GM19438 (cell line): ENCODE measurements at regions not wholly inside any gene's neighbourhood (a gene's known extent, or its start where the extent isn't known, plus 50 kb on each side); places are given as distances from the start of the nearest gene placed in this dataset.
"Not testable (repeated sequence)": the region's sequence is repeated elsewhere in the genome, so short reads cannot be mapped to it uniquely, and the experiment has no call there.

Source experiments
- ATAC-seq: cut with Tn5 transposase; IDR thresholded peaks from one replicate; pipeline ENCODE4 v1.9.1; 2021; ENCODE audit warnings: low read depth; ENCODE audit not compliant: unreplicated experiment

DNA sequence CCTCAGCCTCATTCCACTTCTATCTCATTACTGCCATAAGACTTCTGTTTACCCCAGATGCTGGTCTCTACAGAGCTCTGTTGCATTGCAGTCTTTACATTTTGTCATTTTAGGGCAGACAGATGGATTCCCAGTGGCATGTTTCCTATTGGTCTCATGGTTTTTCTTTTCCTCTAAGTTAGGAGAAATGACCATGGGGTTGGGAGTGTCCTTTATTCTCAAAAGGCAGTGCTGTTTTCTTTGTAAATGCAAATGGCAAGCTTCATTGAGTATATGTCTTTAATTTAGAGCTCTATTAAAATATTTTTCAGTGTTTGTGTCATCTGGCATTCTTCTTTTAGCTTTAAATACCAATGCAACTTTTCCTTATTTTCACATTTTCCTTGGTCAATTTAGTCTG lies 57.0 kb downstream of the MSTN start:
- ATAC-seq: no peak

DNA sequence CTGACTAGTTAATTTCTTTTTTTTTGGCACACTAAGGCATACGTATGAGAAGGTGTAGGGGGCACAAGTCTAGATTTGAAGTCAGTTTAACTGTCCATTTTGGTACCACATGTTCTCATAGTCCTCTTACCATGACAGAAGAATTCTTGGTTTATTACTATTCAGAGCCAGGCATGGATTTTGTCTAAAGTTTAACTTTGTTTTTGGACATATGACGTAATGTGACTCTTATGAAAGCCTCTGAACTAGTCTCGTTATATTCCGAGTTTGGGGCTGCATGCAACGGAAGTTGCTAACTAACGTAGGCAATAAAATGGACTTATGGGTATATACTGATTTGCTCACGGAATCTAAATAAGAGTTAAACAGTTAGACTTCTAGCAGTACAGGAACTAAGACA lies 62.9 kb downstream of the MSTN start:
- no peak for ATAC-seq

DNA sequence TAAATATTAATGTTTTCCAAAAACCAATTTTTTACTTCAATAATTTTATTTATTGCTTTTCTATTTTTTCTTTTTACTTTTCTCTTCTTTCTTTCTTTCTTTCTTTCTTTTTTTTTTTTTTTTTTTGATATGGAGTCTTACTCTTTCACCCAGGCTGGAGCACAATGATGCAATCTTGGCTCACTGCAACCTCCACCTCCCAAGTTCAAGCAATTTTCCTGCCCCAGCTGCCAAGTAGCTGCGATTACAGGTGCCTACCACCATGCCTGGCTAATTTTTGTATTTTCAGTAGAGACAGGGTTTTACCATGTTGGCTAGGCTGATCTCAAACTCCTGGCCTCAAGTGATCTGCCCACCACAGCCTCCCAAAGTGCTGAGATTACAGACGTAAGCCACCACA lies 63.9 kb downstream of the MSTN start:
- not testable (repeated sequence) for ATAC-seq

DNA sequence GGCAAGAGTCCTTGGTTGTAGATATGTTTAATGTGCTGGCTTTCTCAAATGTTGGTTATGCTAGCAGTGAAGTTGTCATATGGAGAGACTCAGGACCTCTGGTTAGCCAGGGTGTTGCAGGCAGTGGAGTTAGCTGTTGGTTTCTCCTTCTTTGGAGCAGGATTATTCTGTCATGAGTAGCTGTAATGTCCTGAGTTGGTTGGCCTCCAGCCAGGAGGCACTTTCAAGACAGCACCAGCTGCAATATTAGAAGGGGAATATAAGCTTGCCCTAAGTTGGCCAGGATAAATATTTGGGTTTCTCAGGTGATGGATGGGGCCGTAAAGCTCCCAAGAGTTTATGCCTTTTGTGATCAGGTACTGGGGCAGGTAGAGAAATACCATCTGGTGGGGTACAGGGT lies 65.5 kb downstream of the MSTN start:
- no peak for ATAC-seq

DNA sequence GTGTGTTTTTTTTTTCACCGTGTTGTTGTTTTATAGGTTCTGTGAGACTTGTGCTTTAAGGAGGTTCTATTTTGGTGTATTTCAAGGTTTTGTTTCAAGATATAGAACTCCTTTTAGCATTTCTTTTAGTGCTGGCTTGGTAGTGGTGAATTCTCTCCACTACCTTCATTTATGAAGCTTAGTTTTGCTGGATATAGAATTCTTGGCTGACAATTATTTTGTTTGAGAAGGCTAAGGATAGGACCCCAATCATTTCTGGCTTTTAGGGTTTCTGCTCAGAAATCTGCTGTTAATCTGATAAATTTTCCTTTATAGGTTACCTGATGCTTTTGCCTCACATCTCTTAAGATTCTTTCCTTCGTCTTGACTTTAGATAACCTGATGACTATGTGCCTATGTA lies 66.8 kb downstream of the MSTN start:
- no peak for ATAC-seq

DNA sequence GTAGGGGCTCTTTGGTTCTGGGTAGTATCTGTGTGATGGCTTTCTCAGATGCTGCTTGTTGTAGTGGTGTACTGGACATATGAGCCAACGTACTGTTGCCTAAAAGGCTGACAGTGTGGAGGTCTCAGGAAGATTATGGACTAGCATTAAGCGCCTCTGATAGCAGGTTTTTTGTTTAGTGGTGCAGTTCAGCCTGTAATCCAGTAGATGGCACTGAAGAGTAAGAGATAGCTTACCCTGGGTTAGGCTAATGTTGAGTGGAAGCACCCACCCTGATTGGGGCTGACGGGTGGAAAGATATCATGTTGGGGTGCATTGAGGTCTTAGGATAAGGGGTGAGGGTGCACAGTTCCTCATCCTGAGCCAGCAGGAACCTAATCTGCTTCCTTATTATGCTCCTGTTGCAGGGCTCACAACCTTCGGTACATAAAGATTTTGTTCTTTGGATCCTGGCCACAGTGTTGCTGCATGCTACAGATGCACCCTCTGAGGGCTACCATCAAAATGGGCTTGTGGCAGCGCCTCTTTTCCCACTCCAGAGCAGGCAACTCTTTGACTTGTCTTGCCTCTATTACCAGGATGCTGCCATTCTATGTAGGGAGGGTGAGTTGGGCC lies 79.6 kb downstream of the MSTN start:
- no peak for ATAC-seq

- no peak for ATAC-seq
These were observed 80.4 kb downstream of the MSTN start for GRCh38 chr2:189982087-189982486.

GRCh38 chr2:189976488-189976887 lies 86.0 kb downstream of the MSTN start:
- ATAC-seq: not testable (repeated sequence)

DNA sequence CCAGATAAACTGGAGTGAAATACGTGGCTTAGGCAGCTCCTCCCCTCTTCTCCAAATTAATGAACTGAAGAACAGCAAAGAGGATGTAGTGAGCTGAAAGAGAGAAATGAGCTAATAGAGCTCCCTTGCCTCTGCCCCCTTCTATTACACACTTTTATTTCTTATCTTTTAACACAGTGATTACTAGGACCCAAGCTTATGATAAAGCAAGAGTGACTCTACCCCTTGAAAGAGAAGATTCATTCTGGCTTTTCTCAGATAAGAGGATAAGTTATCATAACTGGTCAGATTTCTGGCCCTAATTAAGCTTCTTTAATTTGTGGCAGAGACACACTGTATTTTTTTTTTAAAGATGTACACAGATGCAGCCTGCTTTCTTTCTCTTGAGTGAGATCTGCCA lies 102.2 kb downstream of the MSTN start:
- ATAC-seq: no peak

DNA sequence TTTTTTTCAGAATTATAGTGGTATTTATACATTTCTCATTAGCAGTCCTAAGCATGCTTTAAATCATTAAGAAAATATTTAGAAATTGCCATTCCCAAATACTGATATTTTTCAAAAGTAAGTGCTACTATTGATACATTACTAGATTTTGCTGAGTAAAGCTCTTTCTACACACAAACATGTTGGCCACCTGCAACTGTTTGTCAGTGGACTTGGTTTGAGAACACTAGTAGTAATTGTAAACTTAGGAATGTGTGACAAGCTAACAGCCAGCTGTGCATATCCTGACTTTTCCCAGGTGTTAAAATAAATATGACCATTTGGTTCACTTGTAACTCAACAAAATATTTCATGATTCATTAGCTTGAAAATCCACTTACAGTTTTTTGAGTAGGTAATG lies 103.1 kb downstream of the MSTN start:
- no peak for ATAC-seq

DNA sequence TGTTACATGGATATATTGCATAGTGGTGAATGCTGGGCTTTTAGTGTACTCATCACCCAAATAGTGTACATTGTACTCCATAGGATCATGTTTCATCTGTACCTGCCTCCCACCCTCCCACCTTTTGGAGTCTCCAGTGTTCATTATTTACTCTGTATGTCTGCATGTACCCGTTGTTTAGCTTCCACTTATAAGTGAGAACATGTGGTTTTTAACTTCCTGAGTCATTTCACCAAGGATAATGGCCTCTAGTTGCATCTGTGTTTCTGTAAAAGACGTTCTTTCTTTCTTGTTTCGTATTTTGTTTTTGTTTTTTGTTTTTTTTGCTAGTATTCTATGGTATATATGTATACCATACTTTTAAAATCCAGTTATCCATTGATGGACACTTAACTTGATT lies 107.5 kb downstream of the MSTN start:
- ATAC-seq: peak; percentile 46

DNA sequence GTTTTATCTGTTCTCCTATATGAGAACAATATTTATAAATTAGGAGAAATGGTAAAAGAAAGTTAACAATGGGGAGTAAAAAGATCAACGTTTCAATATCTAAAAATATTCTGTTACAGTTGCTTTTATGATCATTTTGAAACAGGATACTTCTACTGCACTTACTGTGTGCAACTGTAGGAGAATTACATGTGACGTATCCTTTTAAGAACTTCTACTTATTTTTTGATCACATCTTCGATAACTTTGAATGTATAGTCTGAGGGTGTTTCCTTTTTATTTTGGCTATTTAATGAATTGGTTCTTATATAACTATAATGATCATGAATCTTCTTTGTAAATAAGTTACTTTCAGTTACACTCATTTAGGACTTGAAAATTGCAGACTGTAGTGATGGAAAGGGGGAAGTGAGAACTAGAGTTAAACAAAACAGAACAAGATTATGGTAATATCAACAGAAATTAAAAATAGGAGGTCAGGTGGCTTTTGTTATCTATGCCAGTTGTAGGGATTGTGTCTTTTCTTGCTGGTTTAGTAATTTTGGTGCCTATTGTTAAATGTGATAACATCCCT lies 109.9 kb downstream of the MSTN start:
- peak; percentile 87 for ATAC-seq

- peak; percentile 54 for ATAC-seq
These were observed 110.6 kb downstream of the MSTN start for GRCh38 chr2:189951791-189952535.

- ATAC-seq: no peak
These were observed 119.5 kb downstream of the MSTN start for GRCh38 chr2:189943009-189943408.

GRCh38 chr2:189940913-189941312 lies 121.6 kb downstream of the MSTN start:
- no peak for ATAC-seq

DNA sequence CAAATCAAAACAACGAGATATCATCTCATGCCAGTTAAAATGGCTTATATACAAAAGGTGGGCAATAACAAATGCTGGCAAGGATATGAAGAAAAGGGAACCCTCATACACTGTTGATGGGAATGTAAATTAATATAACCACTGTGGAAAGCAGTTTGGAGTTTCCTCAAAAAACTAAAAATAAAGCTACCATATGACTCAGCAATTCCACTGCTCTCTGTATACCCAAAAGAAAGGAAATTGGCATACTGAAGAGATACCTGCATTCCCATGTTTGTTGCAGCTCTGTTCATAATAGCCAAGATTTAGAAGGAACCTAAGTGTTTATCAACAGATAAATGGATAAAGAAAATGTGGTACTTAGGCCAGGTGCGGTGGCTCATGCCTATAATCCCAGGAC lies 124.8 kb downstream of the MSTN start:
- ATAC-seq: no peak

DNA sequence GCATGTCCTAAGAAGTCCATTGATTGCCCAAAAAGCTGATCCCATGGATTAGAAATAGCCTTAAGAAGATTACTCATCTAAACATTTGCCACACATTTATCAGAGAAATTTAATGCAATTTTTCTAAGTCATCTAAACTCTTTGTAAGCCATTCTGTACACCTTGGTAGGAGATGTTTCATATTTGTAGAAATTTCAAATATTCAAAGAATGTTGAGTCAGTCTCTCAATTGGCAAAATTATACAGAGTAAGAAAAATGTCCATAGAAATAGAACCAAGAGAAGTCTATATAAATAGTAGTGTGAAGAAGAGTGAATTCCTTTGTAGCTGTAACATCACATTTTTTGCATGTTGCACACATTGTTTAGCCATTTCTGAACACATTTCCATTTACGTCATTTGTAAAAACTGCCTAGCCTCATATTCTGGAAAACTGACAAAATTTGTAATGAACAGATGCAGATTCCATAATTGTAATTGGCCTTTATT lies 128.6 kb downstream of the MSTN start:
- no peak for ATAC-seq

DNA sequence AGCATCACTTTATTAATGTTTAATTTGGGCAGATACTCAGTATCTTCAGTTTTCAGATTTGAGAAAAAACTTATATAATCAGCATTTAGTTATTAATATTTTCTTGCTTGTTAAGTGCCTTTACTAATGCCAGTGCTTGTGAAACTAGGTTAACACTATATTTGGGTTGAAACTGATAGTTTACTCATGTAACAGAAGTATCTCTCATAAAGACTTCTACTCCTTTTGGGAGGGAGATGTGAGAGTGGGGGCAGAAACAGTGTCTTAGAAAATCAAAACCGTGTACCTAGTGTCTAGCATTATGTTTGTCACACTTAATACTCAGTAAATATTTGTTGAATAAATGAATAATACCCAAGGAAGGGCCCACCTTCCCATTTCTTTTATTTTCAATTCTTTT lies 129.5 kb downstream of the MSTN start:
- peak; percentile 99 for ATAC-seq

GRCh38 chr2:189927823-189928222 lies 134.7 kb downstream of the MSTN start:
- no peak for ATAC-seq
